Stimulated activated CD4-positive, alpha-beta T cell treated with anti-CD3 and anti-CD28 coated beads, Interleukin-1b, Interleukin-23, amount 100 ng/mL, for 1 hour (primary cell): ENCODE measurements at regions not wholly inside any gene's neighbourhood (a gene's known extent, or its start where the extent isn't known, plus 50 kb on each side); places are given as distances from the start of the nearest gene placed in this dataset.
"Not testable (repeated sequence)": the region's sequence is repeated elsewhere in the genome, so short reads cannot be mapped to it uniquely, and the experiment has no call there.

Source experiments
- DNase-seq, 2 donors: peaks; one replicate each; pipeline ENCODE4 v3.0.0-alpha.2; 2020; ENCODE audit warnings: low read depth in 2 of 2

DNA sequence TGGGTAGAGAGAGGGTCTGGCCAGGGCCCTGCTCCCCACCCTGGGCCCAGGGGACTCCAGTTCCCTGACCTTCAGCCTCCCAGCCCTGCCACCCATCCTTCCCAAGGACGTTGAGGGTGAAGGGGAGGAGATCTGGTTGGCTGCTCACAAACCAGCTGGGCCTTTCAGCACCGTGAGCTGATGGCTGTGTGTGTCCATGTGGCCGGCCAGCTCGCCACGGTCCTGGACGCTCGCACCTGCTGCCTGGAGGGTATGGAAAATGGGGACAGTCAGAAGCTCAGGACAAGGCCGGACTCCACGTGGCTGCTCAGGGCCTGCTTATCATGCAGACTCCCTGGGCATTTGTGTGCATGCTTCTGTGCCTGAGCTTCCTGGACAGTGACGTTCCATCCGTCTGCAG, 110.3 kb downstream of the NPIPB11 start:
- not testable (repeated sequence) for DNase-seq

- not testable (repeated sequence) for DNase-seq
These were observed 111.3 kb downstream of the NPIPB11 start for GRCh38 chr16:29294951-29295795.

DNA sequence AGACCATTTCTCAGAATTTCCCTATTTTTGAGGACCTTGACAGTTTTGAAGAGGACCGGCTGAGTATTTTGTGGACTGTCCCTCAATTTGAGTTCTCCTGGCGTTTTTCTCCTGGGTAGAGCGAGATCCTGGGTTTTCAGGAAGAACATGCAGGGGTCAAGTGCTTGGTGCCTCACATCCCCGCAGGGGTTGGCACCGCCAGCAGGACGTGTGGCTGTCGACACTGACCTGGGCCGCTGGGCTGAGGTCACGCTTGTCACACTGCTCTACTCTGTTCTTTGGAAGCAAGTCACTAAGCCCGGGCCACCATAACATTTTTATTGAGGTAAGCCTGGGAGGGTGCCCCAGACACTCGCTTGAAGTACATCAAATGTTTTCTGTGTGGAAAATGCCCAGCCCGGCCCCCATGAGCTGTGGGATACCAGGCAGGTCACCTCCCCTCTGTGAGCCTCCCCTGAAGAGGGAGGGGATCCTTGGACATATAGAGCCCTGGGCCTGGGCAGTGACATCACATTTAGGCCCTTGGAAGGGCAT, 112.0 kb downstream of the NPIPB11 start:
- DNase-seq: not testable (repeated sequence)

DNA sequence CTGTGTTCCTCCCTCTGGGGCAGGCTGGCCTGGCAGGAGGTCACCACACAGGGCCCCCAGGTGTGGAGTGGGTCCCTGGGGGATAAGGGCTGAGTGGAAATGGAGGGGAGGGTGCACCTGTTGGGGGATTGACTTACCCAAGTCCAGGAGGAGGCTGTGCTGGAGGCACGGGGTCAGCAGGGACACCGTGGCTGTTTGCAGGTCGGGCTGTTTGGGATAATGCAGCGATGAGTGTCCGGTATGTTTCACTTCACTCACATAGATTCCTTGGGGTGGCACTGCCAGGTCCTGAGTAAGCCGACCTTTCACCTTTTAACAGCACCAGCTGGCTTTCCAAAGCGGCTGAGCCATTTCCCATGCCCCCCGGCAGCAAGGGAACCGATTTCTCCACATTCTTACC, 113.0 kb downstream of the NPIPB11 start:
- DNase-seq: not testable (repeated sequence)

GRCh38 chr16:29292952-29293471, 113.5 kb downstream of the NPIPB11 start:
- DNase-seq: not testable (repeated sequence)

DNA sequence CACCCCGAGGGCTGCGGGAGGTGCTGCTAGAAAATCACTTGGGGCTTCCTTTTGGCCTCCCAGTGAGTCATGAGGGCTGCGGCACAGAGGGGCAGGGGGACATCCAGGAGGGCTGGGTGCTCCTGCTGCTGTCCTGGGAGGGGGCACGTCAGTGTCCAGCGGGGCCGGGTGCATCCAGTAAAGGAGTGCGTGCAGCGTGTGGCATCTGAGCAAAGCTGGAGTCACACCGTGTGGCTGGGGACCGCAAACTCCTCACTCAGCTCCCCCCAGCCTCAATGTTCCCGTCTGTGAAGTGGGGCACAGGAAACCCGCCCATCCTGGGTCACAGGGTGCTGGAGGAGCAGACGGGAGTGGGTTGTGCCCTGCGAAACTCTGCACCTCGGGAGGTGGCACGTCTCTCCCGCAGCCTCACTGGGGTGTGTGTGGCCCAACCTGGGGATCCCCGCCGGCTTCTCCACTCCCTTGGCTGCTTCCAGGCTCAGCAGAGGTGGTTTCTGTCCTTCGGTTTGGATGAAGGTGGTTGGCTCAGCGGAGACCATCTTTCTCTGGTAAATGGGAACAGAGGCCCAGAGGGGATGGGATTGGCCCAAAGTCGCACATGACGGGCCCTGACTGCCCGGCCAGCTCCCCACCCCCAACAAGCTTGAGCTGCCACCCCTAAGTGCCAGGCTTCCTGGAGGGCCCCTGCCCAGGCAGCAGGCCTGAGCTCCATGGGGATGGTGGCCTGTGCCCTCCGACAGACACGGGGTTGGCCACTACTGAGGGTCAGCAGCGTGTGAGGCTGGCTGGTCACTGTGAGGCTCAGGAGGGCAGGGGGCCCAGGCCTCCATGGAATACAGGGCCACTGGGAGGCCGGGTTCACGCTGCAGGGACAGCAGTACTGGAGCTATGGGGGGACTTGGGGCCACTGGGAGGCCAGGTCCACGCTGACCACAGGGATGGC, 114.9 kb downstream of the NPIPB11 start:
- DNase-seq: not testable (repeated sequence)

DNA sequence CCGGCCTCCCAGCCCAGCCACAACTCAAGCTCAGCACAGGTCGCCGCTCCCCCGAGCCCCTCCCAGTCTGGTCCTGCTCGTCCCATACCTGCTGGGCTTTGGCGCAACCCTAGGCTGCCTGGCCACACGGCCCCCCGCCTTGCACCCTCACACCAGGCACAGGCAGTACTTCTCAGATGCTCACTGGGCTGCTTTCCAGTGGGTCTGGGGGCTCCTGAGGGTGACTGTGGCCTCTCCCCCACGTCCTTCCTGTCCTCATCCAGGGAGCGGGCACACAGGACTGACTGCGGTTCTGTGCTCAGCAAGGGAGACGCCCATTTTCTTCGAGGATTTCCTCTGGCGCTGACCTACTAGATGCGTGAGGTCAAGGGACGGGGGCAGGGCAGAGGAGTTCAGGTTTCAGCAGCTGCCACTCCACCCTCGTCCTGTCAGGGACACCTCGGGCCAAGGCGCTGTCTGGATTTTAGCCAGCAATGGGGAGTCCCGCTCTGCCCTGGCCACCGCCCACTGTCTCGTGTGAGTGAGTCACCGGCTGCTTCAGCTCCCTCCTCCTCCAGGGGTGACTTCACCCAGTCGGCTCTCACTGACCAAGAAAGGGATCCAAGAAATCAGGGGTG, 115.8 kb downstream of the NPIPB11 start:
- DNase-seq: peak; percentile 8 to 28

GRCh38 chr16:29289516-29290239, 116.8 kb downstream of the NPIPB11 start:
- DNase-seq: not testable (repeated sequence)

GRCh38 chr16:29288711-29289474, 117.6 kb downstream of the NPIPB11 start:
- DNase-seq: not testable (repeated sequence)

- not testable (repeated sequence) for DNase-seq
These were observed 118.5 kb downstream of the NPIPB11 start for GRCh38 chr16:29287871-29288535.

- DNase-seq: not testable (repeated sequence)
These were observed 119.3 kb downstream of the NPIPB11 start for GRCh38 chr16:29287246-29287645.

GRCh38 chr16:29286796-29287195, 119.7 kb downstream of the NPIPB11 start:
- DNase-seq: not testable (repeated sequence)

GRCh38 chr16:29286161-29286560, 120.3 kb downstream of the NPIPB11 start:
- not testable (repeated sequence) for DNase-seq

DNA sequence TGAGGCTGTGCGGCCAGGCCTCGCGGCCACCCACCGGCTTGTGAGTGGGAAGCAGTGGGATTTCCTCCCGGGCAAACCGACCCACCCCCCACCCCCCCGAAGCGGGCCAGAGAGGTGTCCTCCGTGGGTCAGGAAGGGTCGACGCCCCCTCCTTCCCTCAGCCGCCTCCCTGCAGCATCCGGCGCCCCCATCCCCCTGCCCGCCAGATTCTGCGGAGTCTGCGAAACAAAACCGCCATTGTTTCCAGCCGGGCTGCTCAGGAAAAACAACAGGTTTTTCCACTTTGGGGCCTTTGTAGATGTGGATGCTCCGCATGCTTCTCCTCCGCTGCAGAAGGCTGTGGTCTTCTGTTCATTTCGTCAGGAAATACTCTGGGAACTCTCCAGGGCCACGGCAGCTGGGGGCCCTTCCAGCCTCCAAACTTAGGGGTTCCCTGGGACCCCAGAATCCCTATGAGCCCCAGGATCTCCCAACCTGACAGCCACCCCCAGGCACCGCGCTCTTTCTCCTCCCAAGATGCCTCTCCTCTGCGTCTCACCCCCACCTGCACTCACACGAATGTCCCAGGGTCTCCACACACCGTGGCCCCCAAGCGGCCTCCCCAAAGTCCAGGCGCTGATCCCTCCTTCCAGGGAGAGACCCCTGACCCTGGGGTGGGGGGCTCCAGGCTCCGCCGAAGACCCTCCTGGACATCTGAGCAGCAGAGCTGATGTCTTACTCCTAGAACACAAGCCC, 121.2 kb downstream of the NPIPB11 start:
- DNase-seq: not testable (repeated sequence)

GRCh38 chr16:29284723-29285122, 121.8 kb downstream of the NPIPB11 start:
- DNase-seq: not testable (repeated sequence)

GRCh38 chr16:29284159-29284558, 122.4 kb downstream of the NPIPB11 start:
- not testable (repeated sequence) for DNase-seq

GRCh38 chr16:29278097-29278871, 128.2 kb downstream of the NPIPB11 start:
- DNase-seq: not testable (repeated sequence)

DNA sequence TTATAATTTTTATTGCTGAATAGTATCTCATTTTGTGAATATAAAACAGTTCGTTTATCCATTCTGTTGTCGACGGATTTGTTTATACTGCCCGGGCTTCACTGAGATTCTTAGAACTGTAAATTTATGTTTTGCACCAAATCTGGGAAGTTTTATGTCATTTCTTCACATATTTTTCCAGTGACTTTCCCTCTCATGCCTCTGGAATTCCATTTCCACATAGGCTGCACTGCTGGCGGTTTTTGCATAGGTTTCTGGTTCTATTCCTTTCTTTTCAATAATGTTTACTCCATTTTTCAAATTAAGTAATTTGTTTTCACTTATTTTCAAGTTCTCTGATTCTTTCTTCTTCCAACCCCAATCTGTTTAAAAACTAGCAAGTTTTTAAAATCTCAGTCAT, 130.1 kb downstream of the NPIPB11 start:
- not testable (repeated sequence) for DNase-seq
